ENCODE measurements at regions not wholly inside any gene's neighbourhood (a gene's known extent, or its start where the extent isn't known, plus 50 kb on each side); places are given as distances from the start of the nearest gene placed in this dataset.
"Not testable (repeated sequence)": the region's sequence is repeated elsewhere in the genome, so short reads cannot be mapped to it uniquely, and the experiment has no call there.

DNA sequence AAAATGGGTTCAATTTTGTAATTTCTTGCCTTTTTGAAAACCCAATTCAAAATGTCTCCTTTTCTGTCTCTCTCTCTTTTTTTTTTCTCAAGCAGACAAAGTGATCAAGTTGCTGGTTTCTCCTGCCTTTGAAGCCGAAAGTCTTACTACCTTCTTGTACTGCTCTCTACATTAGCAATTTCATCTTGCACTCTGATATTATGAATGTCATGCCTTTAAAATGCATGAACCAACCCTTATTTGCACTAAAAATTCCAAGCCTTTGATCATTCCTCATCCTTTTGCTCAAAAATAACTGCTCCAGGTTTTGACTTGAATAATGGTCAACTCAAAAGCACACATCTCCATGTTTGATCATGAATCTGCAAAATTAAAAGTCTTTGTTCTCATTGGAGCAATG lies 125.2 kb downstream of the CETN3 start:
- DNase-seq: no peak

DNA sequence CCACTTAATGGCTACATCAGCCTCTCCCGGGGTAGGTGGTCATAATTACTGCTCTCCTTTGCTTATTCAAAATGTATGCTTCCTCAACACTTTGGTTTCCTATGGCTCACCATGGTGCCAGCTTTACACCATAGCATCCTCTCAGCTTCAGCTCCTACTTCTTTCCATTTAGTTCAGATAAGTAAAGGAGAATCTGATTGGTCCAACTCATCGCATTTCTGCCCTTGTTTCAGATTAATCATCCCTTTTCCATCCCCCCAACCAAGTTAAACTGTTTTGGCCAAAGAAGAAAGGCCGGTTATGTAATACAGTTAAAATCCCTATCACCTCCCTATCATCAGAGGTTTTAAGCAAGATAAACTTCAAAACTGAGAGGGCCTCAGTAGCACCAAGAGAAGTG lies 130.5 kb downstream of the CETN3 start:
- DNase-seq: no peak

DNA sequence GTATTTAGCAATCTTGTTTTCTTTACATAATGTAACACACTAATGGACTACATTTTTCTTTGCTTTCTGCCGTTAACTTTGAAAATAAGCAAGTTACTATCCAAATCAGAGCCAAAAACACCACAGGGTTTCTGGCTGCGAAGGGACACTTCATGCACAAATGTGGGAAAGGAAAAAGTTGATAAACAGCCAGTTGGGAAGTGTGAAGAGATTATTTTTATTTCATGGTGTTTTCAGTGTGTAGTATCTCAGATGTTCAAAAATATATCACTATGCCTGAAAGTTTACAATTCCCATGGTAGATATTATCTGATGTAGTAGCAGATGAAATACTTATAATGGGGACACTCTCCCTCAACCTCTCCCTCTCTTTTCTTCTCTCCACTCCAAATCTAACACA lies 135.3 kb downstream of the CETN3 start:
- no peak for DNase-seq

DNA sequence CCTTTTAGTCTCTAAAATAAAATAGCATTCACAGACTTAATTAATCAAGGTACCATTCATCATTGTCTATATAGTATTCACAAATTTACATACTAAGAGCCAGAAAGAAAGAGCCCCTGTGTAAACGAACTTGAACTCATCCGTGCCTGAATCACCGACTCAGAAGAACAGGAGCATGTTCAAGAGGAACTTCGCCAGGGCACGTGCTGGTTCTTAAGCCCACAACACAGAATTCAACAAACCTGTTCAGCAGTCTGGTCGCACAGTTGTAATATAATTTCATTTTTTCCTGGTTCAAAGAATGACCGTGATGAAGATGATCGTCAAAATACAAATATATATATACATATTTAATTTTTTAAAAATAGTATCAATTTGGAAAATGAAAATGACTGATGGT lies 141.9 kb downstream of the CETN3 start:
- DNase-seq: no peak

GRCh38 chr5:90265545-90265857 lies 144.1 kb downstream of the CETN3 start:
- DNase-seq: no peak

GRCh38 chr5:90264689-90265544 lies 144.6 kb downstream of the CETN3 start:
- DNase-seq: peak; percentile 47

DNA sequence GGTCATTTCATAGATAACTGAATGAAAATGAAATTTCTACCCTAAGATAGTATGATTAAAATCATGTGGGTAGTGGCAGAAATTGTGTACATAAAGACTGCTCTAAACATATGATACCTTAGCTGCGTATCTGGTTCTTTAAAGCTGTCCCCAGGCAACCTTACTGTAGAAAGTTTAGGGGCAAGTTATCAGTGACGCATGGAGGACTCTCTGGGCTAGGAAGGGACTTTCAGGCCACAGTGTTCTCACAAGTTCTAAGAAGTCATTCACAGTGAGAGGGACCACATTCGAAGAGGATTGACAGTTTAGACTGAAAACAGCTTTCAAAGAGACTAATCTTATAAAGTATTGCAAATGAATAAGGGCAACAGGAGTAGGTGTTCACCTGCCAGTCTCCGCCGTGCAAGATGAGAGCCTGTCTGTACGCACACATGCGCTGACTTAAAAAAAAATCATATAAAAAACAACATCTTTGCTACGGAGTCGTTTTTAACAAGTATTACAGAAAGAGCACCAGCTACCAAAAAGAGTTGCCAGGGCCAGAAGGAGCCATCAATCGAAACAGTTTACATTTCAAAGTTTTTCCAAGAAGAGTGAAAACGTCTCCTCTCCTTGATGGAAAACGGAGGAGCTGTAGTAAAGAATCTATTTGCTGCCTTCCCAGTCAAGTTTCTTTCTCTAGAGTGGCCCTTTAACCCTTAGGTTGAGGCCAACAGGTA lies 146.3 kb downstream of the CETN3 start:
- no peak for DNase-seq

DNA sequence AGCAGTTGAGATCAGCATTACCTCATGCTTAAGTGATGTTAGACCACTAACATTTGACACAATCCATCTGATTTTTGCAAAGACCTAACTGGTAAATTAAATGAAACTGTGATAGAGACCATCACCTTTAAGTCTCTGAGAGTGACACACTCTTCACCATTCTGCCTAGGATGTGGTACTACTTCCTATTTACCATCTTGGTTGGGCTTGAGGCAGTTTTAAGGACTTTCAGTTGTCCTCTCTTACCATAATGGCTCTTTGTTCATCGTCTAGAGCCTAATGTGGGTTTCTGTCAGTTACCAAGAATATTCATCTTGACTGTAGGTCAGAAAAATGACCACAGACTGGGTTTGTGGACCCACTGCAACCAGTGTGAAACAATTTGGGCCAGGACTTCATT lies 158.1 kb downstream of the CETN3 start:
- DNase-seq: no peak

DNA sequence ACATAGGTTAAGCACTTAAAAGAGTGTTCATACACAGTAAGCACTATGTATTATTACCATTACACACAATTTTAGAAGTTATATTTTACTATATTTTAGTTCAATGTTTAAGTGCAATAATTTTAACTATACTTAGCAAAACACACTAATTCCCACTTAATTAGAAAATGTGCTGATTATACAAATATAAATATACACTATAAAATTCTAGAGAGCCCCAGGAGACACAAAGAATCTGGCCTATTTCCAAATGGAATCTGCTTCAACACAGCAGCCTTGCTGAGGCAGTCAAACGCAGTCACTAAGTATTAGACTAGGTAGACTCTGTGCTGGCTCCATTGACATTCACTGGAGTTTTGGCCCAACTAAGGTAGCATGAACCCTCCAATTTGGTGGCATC lies 160.9 kb downstream of the CETN3 start:
- no peak for DNase-seq

DNA sequence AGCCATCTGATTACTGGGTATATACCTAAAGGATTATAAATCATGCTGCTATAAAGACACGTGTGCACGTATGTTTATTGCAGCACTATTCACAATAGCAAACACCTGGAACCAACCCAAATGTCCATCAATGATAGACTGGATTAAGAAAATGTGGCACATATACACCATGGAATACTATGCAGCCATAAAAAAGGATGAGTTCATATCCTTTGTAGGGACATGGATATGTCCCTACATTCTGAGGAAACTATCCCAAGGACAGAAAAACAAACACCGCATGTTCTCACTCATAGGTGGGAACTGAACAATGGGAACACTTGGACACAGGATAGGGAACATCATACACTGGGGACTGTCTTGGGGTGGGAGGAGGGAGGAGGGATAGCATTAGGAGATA lies 165.7 kb downstream of the CETN3 start:
- not testable (repeated sequence) for DNase-seq

DNA sequence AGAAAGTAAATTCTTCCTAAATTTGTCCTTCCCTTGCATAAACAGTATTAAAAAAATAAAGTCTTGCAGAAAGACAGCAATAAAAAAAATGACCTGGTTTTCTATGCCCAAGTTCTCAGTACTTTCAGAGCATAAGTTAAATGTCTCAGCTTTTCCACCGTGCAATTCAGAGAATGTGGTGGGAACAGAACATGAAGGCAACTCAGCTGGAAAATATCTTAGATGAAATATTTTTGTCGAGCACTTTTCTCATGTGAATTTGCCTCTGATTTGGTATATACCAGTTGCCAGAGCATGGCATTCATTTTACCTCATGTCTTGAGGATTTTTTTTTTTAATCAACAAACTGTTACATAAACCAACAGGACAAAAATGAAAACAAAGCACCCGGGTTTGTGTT lies 176.1 kb downstream of the CETN3 start:
- DNase-seq: no peak

DNA sequence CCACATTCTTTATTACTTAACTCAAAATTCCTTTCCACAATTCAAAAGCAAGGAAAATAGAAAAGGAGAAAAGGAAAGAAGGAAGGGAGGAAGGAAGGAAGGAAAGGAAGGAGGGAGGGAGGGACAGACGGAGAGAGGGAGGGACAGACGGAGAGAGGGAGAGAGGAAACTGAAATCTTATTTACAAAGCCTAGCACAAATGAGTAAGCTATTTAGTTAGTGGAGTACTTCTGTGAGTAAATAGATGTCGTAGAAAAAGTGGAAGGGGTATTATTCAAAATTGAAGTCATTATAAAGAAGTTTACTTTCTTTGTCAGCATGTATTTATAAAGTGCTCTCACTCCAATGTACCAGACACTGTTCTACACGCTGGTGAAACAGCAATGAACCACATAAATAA lies 177.9 kb downstream of the CETN3 start:
- no peak for DNase-seq

DNA sequence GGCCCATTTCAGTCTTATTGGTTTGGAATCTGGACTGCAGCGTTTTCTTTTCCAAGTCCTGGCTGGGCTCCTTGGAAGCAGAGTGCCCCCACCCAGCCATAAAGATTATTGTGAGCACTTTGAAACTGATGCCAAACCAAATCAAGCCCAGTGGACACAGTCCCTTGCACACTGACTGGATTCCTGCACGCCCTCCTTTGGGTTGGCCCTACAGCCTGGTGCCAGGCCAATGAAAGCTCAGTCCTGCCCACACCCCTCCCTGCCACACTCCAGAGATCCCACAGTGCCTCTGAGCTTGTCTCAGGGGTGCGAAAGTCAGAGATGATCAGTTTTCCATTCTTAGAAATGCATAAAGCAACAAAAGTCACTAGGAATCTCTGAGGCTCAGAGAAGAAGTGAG lies 181.9 kb downstream of the CETN3 start:
- DNase-seq: no peak

GRCh38 chr5:90226433-90227099 lies 183.0 kb downstream of the CETN3 start:
- no peak for DNase-seq

DNA sequence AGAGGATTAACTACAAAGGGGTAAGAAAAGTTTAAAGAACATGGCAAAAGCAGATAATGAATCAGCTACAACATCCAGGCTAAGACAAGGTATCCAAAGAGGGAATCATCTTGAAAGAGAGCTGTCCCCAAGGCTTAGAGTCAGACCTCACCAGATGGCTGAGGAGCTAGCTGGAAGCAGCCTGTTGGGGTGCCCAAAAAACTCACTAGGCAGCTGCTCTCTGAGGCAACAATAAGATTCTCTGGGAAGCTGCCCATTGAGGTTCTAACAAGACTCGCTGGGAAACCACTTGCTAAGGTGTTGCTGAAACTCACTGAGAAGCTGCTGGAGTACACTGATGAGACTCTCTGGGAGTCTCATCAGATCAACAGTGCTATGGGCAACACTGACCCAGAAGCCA lies 185.2 kb downstream of the CETN3 start:
- DNase-seq: no peak

- no peak for DNase-seq
Measured at GRCh38 chr5:90223756-90224155, 185.8 kb downstream of the CETN3 start.

- DNase-seq: no peak
Measured at GRCh38 chr5:90221951-90222350, 187.6 kb downstream of the CETN3 start.

- DNase-seq: no peak
Measured at GRCh38 chr5:90220554-90220953, 189.0 kb downstream of the CETN3 start.

GRCh38 chr5:90214991-90215390 lies 194.6 kb downstream of the CETN3 start:
- no peak for DNase-seq

DNA sequence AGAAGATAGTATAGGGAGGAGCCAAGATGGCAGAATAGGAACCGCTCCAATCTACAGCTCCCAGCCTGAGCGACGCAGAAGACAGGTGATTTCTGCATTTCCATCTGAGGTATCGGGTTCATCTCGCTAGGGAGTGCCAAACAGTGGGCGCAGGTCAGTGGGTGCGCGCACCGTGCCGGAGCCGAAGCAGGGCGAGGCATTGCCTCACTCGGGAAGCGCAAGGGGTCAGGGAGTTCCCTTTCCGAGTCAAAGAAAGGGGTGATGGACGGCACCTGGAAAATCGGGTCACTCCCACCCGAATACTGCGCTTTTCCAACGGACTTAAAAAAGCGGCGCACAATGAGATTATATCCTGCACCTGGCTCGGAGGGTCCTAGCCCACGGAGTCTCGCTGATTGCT lies 201.2 kb downstream of the CETN3 start:
- not testable (repeated sequence) for DNase-seq

DNA sequence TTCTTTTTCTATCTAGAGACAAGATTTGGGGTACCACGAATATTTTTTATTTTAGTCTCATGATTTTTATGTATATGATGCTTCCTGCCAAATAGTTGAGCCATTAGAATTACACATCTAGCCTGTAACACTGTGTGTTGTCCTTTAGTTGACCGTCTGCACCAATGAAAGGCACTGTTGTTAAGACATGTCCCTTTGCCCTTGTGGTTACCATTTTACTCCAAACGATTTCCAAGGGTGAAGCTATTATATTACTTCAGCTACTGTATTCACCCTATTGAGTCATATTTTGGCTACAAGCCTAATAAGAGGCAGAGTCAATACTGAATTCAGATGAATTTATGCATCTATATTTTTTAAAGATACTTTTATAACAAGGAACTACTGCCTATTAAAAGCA lies 207.6 kb downstream of the CETN3 start:
- no peak for DNase-seq

- DNase-seq: no peak
Measured at GRCh38 chr5:90193185-90193822, 216.3 kb downstream of the CETN3 start.

- no peak for DNase-seq
Measured at GRCh38 chr5:90191352-90192045, 218.1 kb downstream of the CETN3 start.

Measured in CD4-positive, alpha-beta T cell treated with Interleukin-12 subunit alpha and Interleukin-12 subunit beta, for 1 hour (primary cell).